ENCODE measurements at regions not wholly inside any gene's neighbourhood (a gene's known extent, or its start where the extent isn't known, plus 50 kb on each side); places are given as distances from the start of the nearest gene placed in this dataset.

DNA sequence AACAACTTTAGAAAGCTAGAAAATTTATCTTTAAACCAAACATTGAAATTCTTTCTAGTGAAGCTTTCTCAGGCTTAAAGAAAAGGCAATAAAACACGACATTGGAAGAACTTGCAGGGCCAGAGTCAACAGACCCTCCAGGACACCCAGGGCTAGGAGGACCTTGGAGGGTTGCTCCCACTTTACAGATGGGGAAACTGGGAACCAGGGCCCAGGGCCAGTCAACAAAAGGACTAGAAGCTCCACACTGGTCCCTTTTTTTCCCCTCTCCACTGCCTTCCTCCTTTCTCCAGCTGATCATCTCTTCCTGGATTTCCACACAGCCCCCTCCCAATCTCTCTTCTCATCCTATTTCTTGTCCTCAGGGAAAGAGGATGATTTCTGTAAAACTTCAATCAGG, 307.7 kb upstream of the CDH5 start:
- H3K27ac ChIP-seq = no peak overlapping the region
- H3K27me3 ChIP-seq = no peaks in the 10 kb centered on the region
- H3K4me3 ChIP-seq = no peak overlapping the region
- no peak for DNase-seq
- intact Hi-C loops (cut with DNase I) = no loop called here
- TF ChIP-seq EP300 (IDR thresholded peaks at IDR 0.05) (no peak), POLR2A (IDR thresholded peaks at IDR 0.05) (no peak), POLR2AphosphoS5 (IDR thresholded peaks at IDR 0.05) (no peak)
- TF ChIP-seq, protein P1, sequence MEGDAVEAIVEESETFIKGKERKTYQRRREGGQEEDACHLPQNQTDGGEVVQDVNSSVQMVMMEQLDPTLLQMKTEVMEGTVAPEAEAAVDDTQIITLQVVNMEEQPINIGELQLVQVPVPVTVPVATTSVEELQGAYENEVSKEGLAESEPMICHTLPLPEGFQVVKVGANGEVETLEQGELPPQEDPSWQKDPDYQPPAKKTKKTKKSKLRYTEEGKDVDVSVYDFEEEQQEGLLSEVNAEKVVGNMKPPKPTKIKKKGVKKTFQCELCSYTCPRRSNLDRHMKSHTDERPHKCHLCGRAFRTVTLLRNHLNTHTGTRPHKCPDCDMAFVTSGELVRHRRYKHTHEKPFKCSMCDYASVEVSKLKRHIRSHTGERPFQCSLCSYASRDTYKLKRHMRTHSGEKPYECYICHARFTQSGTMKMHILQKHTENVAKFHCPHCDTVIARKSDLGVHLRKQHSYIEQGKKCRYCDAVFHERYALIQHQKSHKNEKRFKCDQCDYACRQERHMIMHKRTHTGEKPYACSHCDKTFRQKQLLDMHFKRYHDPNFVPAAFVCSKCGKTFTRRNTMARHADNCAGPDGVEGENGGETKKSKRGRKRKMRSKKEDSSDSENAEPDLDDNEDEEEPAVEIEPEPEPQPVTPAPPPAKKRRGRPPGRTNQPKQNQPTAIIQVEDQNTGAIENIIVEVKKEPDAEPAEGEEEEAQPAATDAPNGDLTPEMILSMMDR (IDR thresholded peaks at IDR 0.05) = no peak
- no peaks in the 10 kb centered on the region for H3K36me3 ChIP-seq
- H3K9me3 ChIP-seq = no peaks in the 10 kb centered on the region
- peaks cover 0 to 7% (median 0%) of the 10 kb centered on the region in 4 donors for H3K4me1 ChIP-seq
- WGBS, 2 donors = 26 to 50% methylated on average over 1 of the region's 1 CpG

DNA sequence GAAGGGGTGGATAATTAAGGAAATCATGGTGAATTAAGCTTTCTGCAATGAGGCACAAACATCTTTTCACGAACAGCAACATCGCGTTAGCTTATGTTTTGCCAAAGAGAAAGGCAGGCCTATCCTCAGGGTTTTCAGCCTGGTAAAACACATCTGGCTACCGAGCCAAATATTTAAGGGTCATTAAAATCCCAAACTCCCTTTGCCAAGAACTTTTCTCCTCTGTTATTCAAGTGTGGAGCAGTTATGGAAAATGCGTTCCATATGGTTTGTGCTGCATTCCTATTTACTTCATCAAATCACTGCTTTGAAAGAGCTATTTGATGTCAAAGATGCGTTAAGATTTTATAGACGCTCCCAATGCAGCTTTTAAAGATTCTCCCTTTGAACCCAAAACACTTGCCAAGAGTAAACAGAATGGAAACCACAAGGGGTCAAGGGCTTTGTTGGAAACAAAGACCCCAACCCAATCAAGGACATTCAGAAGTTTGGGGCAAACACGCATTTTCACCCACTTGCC, 308.3 kb upstream of the CDH5 start:
- TF ChIP-seq POLR2AphosphoS5 (IDR thresholded peaks at IDR 0.05) = no peak
- TF ChIP-seq POLR2A (IDR thresholded peaks at IDR 0.05) = no peak
- TF ChIP-seq EP300 (IDR thresholded peaks at IDR 0.05) = no peak
- TF ChIP-seq, protein P1 (IDR thresholded peaks at IDR 0.05) = no peak
- H3K4me3 ChIP-seq = no peak overlapping the region
- no peak for DNase-seq
- H3K27me3 ChIP-seq = no peaks in the 10 kb centered on the region
- H3K27ac ChIP-seq = no peak overlapping the region
- no peaks in the 10 kb centered on the region for H3K9me3 ChIP-seq
- WGBS, 2 donors = 70 to 74% methylated on average over 8 of the region's 8 CpGs
- H3K36me3 ChIP-seq = no peaks in the 10 kb centered on the region
- peaks cover 0 to 7% (median 0%) of the 10 kb centered on the region in 4 donors for H3K4me1 ChIP-seq
- intact Hi-C loops (cut with DNase I) = no loop called here

DNA sequence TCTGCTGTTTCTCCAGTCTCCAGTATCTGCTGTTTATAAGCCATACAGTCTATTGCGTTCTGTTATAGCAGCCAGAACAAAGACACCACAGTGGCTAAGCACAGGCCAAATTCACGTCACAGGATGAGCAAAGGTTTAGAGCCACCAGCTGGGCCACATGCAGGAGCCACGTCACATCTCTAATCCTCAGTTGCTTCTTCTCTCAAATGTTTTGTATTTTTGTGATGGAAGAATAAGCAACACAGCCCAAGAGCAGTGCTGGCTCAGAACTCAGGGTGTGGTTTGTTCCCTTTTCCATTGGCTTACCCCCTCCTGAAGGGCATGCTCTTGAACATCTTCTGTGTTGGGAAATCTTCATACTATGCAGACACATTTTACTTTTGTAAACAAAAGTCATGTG, 309.4 kb upstream of the CDH5 start:
- Histone ChIP-seq H3K27ac (no peak overlapping the region), H3K9me3 (no peaks in the 10 kb centered on the region), H3K27me3 (no peaks in the 10 kb centered on the region), H3K36me3 (no peaks in the 10 kb centered on the region), H3K4me3 (no peak overlapping the region), H3K4me1 (peaks cover 0 to 7% (median 0%) of the 10 kb centered on the region in 4 donors)
- no peak for DNase-seq
- intact Hi-C loops (cut with DNase I) = no loop called here
- WGBS, 2 donors = 45 to 72% methylated on average over 3 of the region's 3 CpGs
- TF ChIP-seq POLR2AphosphoS5 (IDR thresholded peaks at IDR 0.05) (no peak), EP300 (IDR thresholded peaks at IDR 0.05) (no peak), POLR2A (IDR thresholded peaks at IDR 0.05) (no peak)
- TF ChIP-seq, protein P1 (IDR thresholded peaks at IDR 0.05) = no peak

DNA sequence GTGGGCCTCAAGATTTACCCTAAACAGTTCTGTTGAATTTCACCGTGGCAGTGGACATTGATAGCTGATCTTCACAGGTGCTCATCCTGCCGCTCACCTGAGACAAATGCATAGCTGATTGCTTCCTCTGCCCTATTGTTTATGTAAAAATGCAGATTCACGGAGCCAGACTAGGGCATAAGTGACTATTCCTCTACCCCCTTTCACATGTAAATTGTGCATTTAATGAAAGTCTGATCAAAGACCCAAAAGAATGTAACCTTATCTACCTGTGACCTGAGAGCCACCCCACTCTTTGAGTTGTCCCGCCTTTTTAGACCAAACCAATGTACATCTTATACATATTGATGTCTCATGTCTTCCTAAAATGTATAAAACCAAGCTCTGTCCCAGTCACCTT, 312.4 kb upstream of the CDH5 start:
- H3K9me3 ChIP-seq = no peaks in the 10 kb centered on the region
- H3K4me1 ChIP-seq = peaks cover 0 to 7% (median 0%) of the 10 kb centered on the region in 4 donors
- WGBS, 2 donors = 61 to 76% methylated on average over 4 of the region's 4 CpGs
- H3K27me3 ChIP-seq = no peaks in the 10 kb centered on the region
- no peak overlapping the region for H3K27ac ChIP-seq
- no peak for DNase-seq
- no peak overlapping the region for H3K4me3 ChIP-seq
- intact Hi-C loops (cut with DNase I) = no loop called here
- TF ChIP-seq, protein P1 (IDR thresholded peaks at IDR 0.05) = no peak
- TF ChIP-seq EP300 (IDR thresholded peaks at IDR 0.05) = no peak
- no peaks in the 10 kb centered on the region for H3K36me3 ChIP-seq

DNA sequence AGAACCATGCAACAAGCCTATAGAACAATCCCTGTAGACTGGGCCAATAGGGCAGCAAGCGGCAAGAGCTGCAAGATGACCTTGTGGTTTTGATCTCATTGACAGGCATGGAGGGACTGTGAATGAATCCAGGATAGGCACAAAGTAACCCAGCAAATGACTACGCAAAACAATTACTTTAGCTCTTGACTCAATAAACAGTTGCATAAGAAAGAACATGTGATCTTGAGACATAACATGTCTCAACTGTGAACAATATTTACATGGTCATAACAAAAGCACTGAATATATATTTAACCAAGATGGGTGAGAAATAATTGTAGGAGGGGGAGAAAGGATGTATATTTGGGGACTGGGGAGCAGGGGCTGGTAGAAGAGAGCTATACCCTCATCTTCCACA, 313.7 kb upstream of the CDH5 start:
- Histone ChIP-seq H3K36me3 (no peaks in the 10 kb centered on the region), H3K9me3 (no peaks in the 10 kb centered on the region), H3K27me3 (no peaks in the 10 kb centered on the region), H3K4me3 (no peak overlapping the region), H3K27ac (no peak overlapping the region), H3K4me1 (peaks cover 0 to under 1% (median 0%) of the 10 kb centered on the region in 4 donors)
- intact Hi-C loops (cut with DNase I) = no loop called here
- no peak for DNase-seq
- WGBS, 2 donors = 80 to 94% methylated on average over 2 of the region's 2 CpGs
- TF ChIP-seq EP300 (IDR thresholded peaks at IDR 0.05) (no peak), POLR2AphosphoS5 (IDR thresholded peaks at IDR 0.05) (no peak), POLR2A (IDR thresholded peaks at IDR 0.05) (no peak)
- TF ChIP-seq, protein P1 (IDR thresholded peaks at IDR 0.05) = no peak
